MM.1S (cell line): ENCODE measurements at regions not wholly inside any gene's neighbourhood (a gene's known extent, or its start where the extent isn't known, plus 50 kb on each side); places are given as distances from the start of the nearest gene placed in this dataset.

Source experiments
- DNase-seq: peaks from one replicate; pipeline ENCODE4 v3.0.0-alpha.2; 2015
- H2AFZ ChIP-seq: fragments of 300-600 bp; sonication (generic); 2 replicates; pipeline ENCODE4 v1.6.0; 2016; ENCODE audit warnings: antibody characterized with exemption, low read length
- H3F3A ChIP-seq: fragments of 300-600 bp; sonication (generic); 2 replicates; pipeline ENCODE4 v1.6.1; 2016; ENCODE audit warnings: mild to moderate bottlenecking, antibody characterized with exemption, low read length, moderate library complexity, mixed read lengths; ENCODE audit not compliant: insufficient read depth
- H3K27ac ChIP-seq: fragments of 300-600 bp; sonication (generic); 2 replicates; pipeline ENCODE4 v1.5.1; 2016; ENCODE audit warnings: mild to moderate bottlenecking, low read length
- H3K27me3 ChIP-seq: fragments of 300-600 bp; sonication (generic); replicated peaks from 2 replicates; pipeline ENCODE4 v1.6.0; 2016; ENCODE audit warnings: low read length; ENCODE audit not compliant: insufficient read depth
- H3K36me3 ChIP-seq: fragments of 300-600 bp; sonication (generic); replicated peaks from 2 replicates; pipeline ENCODE4 v1.6.1; 2016; ENCODE audit warnings: mild to moderate bottlenecking, low read length, mixed read lengths; ENCODE audit not compliant: insufficient read depth
- H3K4me1 ChIP-seq: fragments of 300-600 bp; sonication (generic); 2 replicates; pipeline ENCODE4 v1.6.1; 2016; ENCODE audit warnings: low read length, mixed read lengths
- H3K4me2 ChIP-seq: fragments of 300-600 bp; sonication (generic); 2 replicates; pipeline ENCODE4 v1.6.0; 2016; ENCODE audit warnings: low read depth, low read length
- H3K4me3 ChIP-seq: fragments of 300-600 bp; sonication (generic); 2 replicates; pipeline ENCODE4 v1.5.1; 2016; ENCODE audit warnings: low read length, mixed read lengths
- H3K79me2 ChIP-seq: fragments of 300-600 bp; sonication (generic); 2 replicates; pipeline ENCODE4 v1.6.1; 2016; ENCODE audit warnings: mixed run types, low read length, mixed read lengths
- H3K9ac ChIP-seq: fragments of 300-600 bp; sonication (generic); 2 replicates; pipeline ENCODE4 v1.6.1; 2016; ENCODE audit warnings: low read length, mixed read lengths
- H3K9me2 ChIP-seq: fragments of 300-600 bp; sonication (generic); replicated peaks from 2 replicates; pipeline ENCODE4 v1.6.1; 2016; ENCODE audit warnings: mild to moderate bottlenecking, low read length, mixed read lengths; ENCODE audit not compliant: insufficient read depth
- H3K9me3 ChIP-seq: fragments of 300-600 bp; sonication (generic); replicated peaks from 2 replicates; pipeline ENCODE4 v1.6.1; 2016; ENCODE audit warnings: mild to moderate bottlenecking, low read length, mixed read lengths; ENCODE audit not compliant: insufficient read depth
- H4K20me1 ChIP-seq: fragments of 300-600 bp; sonication (generic); 2 replicates; pipeline ENCODE4 v1.6.1; 2016; ENCODE audit warnings: mild to moderate bottlenecking, low read length, moderate library complexity, mixed read lengths; ENCODE audit not compliant: insufficient read depth
- CTCF ChIP-seq: fragments of 300-600 bp; sonication (generic); IDR thresholded peaks from 2 replicates; pipeline ENCODE4 v1.5.1; 2016; ENCODE audit warnings: antibody characterized with exemption, low read length, mixed read lengths
- EZH2 ChIP-seq: fragments of 300-600 bp; sonication (generic); optimal IDR thresholded peaks from 2 replicates; pipeline ENCODE3; 2017; ENCODE audit warnings: low read depth, mild to moderate bottlenecking, antibody characterized with exemption, low read length, mixed read lengths
- EZH2phosphoT487 ChIP-seq: fragments of 300-600 bp; sonication (generic); IDR thresholded peaks from 2 replicates; pipeline ENCODE4 v1.6.1; 2018; ENCODE audit warnings: antibody characterized with exemption, low read length

- no peaks in the 10 kb centered on the region for H4K20me1 ChIP-seq
- no peak overlapping the region for H2AFZ ChIP-seq
- no peaks in the 10 kb centered on the region for H3K9me2 ChIP-seq
- no peak for DNase-seq
- H3K36me3 ChIP-seq, result no peaks in the 10 kb centered on the region
- no peak overlapping the region for H3K4me2 ChIP-seq
- H3K79me2 ChIP-seq, result no peaks in the 10 kb centered on the region
- no peak overlapping the region for H3K9ac ChIP-seq
- H3K27me3 ChIP-seq, result no peaks in the 10 kb centered on the region
- no peaks in the 10 kb centered on the region for H3K4me1 ChIP-seq
- TF ChIP-seq EZH2, result no peak
- no peak for TF ChIP-seq EZH2phosphoT487
- TF ChIP-seq CTCF, result no peak
- no peaks in the 10 kb centered on the region for H3K9me3 ChIP-seq
- no peak overlapping the region for H3K4me3 ChIP-seq
- no peaks in the 10 kb centered on the region for H3F3A ChIP-seq
- H3K27ac ChIP-seq, result no peak overlapping the region
These were observed 445.4 kb downstream of the GATA3 start for GRCh38 chr10:8499752-8500390.

GRCh38 chr10:8502573-8502972 lies 448.1 kb downstream of the GATA3 start:
- H2AFZ ChIP-seq, result no peak overlapping the region
- no peaks in the 10 kb centered on the region for H3K27me3 ChIP-seq
- no peak overlapping the region for H3K27ac ChIP-seq

GRCh38 chr10:8504499-8504898 lies 450.0 kb downstream of the GATA3 start:
- Histone ChIP-seq H3K79me2 (no peaks in the 10 kb centered on the region), H3K9me3 (no peaks in the 10 kb centered on the region), H3K4me3 (no peak overlapping the region), H3K9ac (no peak overlapping the region), H3F3A (no peaks in the 10 kb centered on the region), H3K4me1 (no peaks in the 10 kb centered on the region), H3K27ac (no peak overlapping the region), H3K27me3 (no peaks in the 10 kb centered on the region), H3K9me2 (no peaks in the 10 kb centered on the region), H2AFZ (no peak overlapping the region), H3K4me2 (no peak overlapping the region), H4K20me1 (no peaks in the 10 kb centered on the region), H3K36me3 (no peaks in the 10 kb centered on the region)
- TF ChIP-seq EZH2phosphoT487, result no peak
- TF ChIP-seq CTCF, result no peak
- TF ChIP-seq EZH2, result no peak
- no peak for DNase-seq

More at GRCh38 chr10:8502573-8502972, 448.1 kb downstream of the GATA3 start:
- Histone ChIP-seq H3K9ac (no peak overlapping the region), H3K79me2 (no peaks in the 10 kb centered on the region), H3K4me1 (no peaks in the 10 kb centered on the region), H3K36me3 (no peaks in the 10 kb centered on the region), H3K4me2 (no peak overlapping the region), H4K20me1 (no peaks in the 10 kb centered on the region), H3F3A (no peaks in the 10 kb centered on the region), H3K9me2 (no peaks in the 10 kb centered on the region), H3K4me3 (no peak overlapping the region), H3K9me3 (no peaks in the 10 kb centered on the region)
- TF ChIP-seq EZH2 (no peak), CTCF (no peak), EZH2phosphoT487 (no peak)
- DNase-seq, result no peak
